Activated CD4-positive, alpha-beta memory T cell treated with anti-CD3 and anti-CD28 coated beads for 36 hours (primary cell): ENCODE measurements at regions not wholly inside any gene's neighbourhood (a gene's known extent, or its start where the extent isn't known, plus 50 kb on each side); places are given as distances from the start of the nearest gene placed in this dataset.

ENCODE experiments used
- CTCF ChIA-PET: fragments of 350-600 bp; sonication (Branson Sonifier 250); formaldehyde crosslinking; loops from one replicate; lab custom pipeline; 2021; ENCODE audit warnings: antibody characterized with exemption, inconsistent platforms; lab: Charles Lee
- POLR2A ChIA-PET: fragments of 350-600 bp; sonication (Branson Sonifier 250); formaldehyde crosslinking; loops from one replicate; lab custom pipeline; 2021; ENCODE audit warnings: antibody characterized with exemption; lab: Charles Lee
- DNase-seq: peaks from one replicate; pipeline ENCODE4 v3.0.0-alpha.2; 2020
- H3K27ac Mint-ChIP-seq: one replicate; pipeline ENCODE4 v1.8.0; 2021; ENCODE audit warnings: mixed read lengths
- H3K27me3 Mint-ChIP-seq: one replicate; pipeline ENCODE4 v1.8.0; 2021; ENCODE audit warnings: mixed read lengths
- H3K36me3 Mint-ChIP-seq: one replicate; pipeline ENCODE4 v1.8.0; 2021; ENCODE audit warnings: mixed read lengths
- H3K4me1 Mint-ChIP-seq: one replicate; pipeline ENCODE4 v1.8.0; 2021; ENCODE audit warnings: low read depth, mixed read lengths
- H3K4me3 Mint-ChIP-seq: one replicate; pipeline ENCODE4 v1.8.0; 2021; ENCODE audit warnings: mild to moderate bottlenecking, mixed read lengths
- H3K9me3 Mint-ChIP-seq: one replicate; pipeline ENCODE4 v1.8.0; 2021; ENCODE audit warnings: mixed read lengths
- intact Hi-C: fragments of 100-400 bp; cut with micrococcal nuclease; formaldehyde crosslinking; loops from one replicate; pipeline ENCODE4 v1.15.1; 2023

DNA sequence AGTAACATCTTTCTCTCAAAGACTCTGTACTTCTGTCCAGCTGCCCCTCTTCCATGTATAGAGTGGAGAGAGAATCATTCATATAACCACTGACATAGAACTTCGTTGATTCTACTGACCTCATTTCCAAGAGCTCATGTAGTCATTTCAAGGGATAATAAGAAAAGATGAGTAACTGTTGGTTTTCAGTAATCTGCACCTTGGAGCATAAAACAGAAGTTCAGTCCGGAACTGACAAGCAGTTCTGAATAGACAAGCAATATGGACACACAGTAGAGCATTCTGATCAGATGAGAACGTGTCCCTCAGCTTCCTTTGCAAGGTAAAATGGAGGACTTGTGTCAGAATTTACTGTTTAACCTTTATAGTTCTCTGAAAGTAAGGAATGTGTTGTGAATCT, 847.1 kb downstream of the REEP3 start:
- H3K27me3 Mint-ChIP-seq: no peaks in the 10 kb centered on the region
- H3K27ac Mint-ChIP-seq: no peak overlapping the region
- no peak overlapping the region for H3K4me3 Mint-ChIP-seq
- no peaks in the 10 kb centered on the region for H3K4me1 Mint-ChIP-seq
- ChIA-PET CTCF (no interaction called here), POLR2A (no interaction called here)
- intact Hi-C loops: no loop called here
- H3K36me3 Mint-ChIP-seq: no peaks in the 10 kb centered on the region
- no peaks in the 10 kb centered on the region for H3K9me3 Mint-ChIP-seq
- DNase-seq: no peak

- H3K4me1 Mint-ChIP-seq: no peaks in the 10 kb centered on the region
- ChIA-PET CTCF (no interaction called here), POLR2A (no interaction called here)
- H3K27ac Mint-ChIP-seq: no peak overlapping the region
- no peaks in the 10 kb centered on the region for H3K36me3 Mint-ChIP-seq
- H3K27me3 Mint-ChIP-seq: no peaks in the 10 kb centered on the region
- H3K4me3 Mint-ChIP-seq: no peak overlapping the region
- DNase-seq: no peak
- H3K9me3 Mint-ChIP-seq: peaks cover 3% of the 10 kb centered on the region
- intact Hi-C loops: no loop called here
Measured at GRCh38 chr10:64369885-64370773, 848.9 kb downstream of the REEP3 start.

- Mint-ChIP-seq H3K9me3 (peaks cover 3% of the 10 kb centered on the region), H3K36me3 (no peaks in the 10 kb centered on the region), H3K27me3 (no peaks in the 10 kb centered on the region), H3K4me3 (no peak overlapping the region), H3K4me1 (no peaks in the 10 kb centered on the region), H3K27ac (no peak overlapping the region)
- ChIA-PET POLR2A (no interaction called here), CTCF (no interaction called here)
- DNase-seq: no peak
- intact Hi-C loops: no loop called here
Measured at GRCh38 chr10:64374346-64374745, 853.1 kb downstream of the REEP3 start.

DNA sequence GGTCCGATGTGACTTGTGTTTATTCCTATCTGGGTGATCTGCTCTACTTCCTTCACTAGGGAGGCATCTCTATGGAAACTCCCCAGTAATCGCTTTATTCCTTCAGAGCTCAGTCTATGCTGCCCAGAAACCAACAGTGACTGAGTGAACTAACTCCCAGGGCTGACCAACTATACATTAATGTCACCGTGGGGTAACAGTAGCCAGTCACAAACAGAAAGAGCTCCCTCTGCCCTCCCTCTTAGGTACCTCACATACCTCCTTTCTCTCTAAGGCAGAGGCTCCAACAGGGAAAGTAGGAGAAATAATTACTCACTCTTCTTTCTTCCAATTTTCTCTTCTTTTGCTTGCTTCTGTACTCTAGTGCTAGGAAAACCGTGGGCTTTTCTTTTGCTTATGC, 855.0 kb downstream of the REEP3 start:
- POLR2A ChIA-PET: no interaction called here
- H3K9me3 Mint-ChIP-seq: peaks cover 3% of the 10 kb centered on the region
- no peaks in the 10 kb centered on the region for H3K27me3 Mint-ChIP-seq
- CTCF ChIA-PET: no interaction called here
- H3K36me3 Mint-ChIP-seq: no peaks in the 10 kb centered on the region
- no peak overlapping the region for H3K4me3 Mint-ChIP-seq
- H3K27ac Mint-ChIP-seq: no peak overlapping the region
- no peaks in the 10 kb centered on the region for H3K4me1 Mint-ChIP-seq
- intact Hi-C loops: no loop called here
- no peak for DNase-seq

DNA sequence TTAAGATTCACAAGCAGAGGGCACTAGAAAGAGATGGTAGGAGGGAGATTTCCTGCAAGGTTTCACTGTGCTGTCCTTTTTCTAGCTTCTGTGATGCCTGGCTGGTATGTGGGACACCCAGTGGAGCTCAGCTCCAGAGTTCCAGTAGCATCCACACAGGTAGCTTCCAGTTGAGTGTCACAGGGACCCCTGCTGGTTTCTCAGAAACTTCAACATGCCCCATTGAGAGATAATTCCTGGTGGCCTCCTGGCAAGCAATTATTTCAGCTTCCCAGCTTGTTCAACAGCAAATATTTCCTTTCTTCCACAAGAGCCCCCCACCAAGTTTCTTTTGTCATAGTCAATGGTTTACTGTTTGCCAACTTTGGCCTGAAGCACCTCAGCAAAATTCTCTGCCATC, 858.7 kb downstream of the REEP3 start:
- Mint-ChIP-seq H3K9me3 (no peaks in the 10 kb centered on the region), H3K27me3 (no peaks in the 10 kb centered on the region), H3K4me1 (no peaks in the 10 kb centered on the region), H3K4me3 (no peak overlapping the region), H3K36me3 (no peaks in the 10 kb centered on the region), H3K27ac (no peak overlapping the region)
- no peak for DNase-seq
- POLR2A ChIA-PET: no interaction called here
- intact Hi-C loops: no loop called here
- CTCF ChIA-PET: no interaction called here

- H3K27me3 Mint-ChIP-seq: no peaks in the 10 kb centered on the region
- CTCF ChIA-PET: interaction anchor here (0.6 kb wide), 1 partner anchor 880 kb away, joined by 3 read pairs; no protein-coding TSS in a partner anchor
Measured at GRCh38 chr10:64385355-64385754, 864.2 kb downstream of the REEP3 start.

DNA sequence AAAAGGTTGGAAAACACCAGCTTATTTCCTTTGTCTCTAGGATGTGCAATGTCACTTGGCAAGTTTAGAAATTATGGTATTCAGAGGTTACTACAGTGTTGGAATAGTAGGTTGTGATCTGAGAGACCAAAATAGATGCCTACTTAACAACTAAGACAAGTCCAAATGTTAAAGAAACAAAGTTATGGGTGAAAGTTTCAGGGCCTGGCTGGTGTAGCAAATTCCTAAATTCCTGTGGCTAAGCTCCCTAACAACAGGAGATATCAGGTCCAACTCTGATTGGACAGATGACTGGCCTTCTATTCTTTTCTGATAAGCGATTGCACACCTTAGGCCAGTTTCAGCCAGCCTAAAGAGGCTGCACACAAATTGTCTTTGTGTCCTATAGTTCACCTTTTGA, 873.5 kb downstream of the REEP3 start:
- CTCF ChIA-PET: no interaction called here
- intact Hi-C loops: loop anchor here (10.0 kb wide), 1 partner anchor 350 kb away; no protein-coding TSS in a partner anchor
- Mint-ChIP-seq H3K4me1 (no peaks in the 10 kb centered on the region), H3K27ac (no peak overlapping the region), H3K27me3 (no peaks in the 10 kb centered on the region), H3K9me3 (peaks cover 5% of the 10 kb centered on the region), H3K36me3 (no peaks in the 10 kb centered on the region), H3K4me3 (no peak overlapping the region)
- DNase-seq: no peak
- POLR2A ChIA-PET: no interaction called here

More at GRCh38 chr10:64385355-64385754, 864.2 kb downstream of the REEP3 start:
- Mint-ChIP-seq H3K36me3 (no peaks in the 10 kb centered on the region), H3K27ac (no peak overlapping the region), H3K9me3 (peaks cover 4% of the 10 kb centered on the region), H3K4me1 (no peaks in the 10 kb centered on the region), H3K4me3 (no peak overlapping the region)
- POLR2A ChIA-PET: no interaction called here
- intact Hi-C loops: no loop called here
- no peak for DNase-seq

- POLR2A ChIA-PET: no interaction called here
- DNase-seq: no peak
- no peaks in the 10 kb centered on the region for H3K27me3 Mint-ChIP-seq
- CTCF ChIA-PET: no interaction called here
- H3K4me1 Mint-ChIP-seq: no peaks in the 10 kb centered on the region
- H3K9me3 Mint-ChIP-seq: peaks cover 12% of the 10 kb centered on the region
- H3K4me3 Mint-ChIP-seq: no peak overlapping the region
- H3K27ac Mint-ChIP-seq: no peak overlapping the region
- no peaks in the 10 kb centered on the region for H3K36me3 Mint-ChIP-seq
- intact Hi-C loops: loop anchor here (10.0 kb wide), 1 partner anchor 351 kb away; no protein-coding TSS in a partner anchor
Measured at GRCh38 chr10:64396105-64396708, 875.0 kb downstream of the REEP3 start.

DNA sequence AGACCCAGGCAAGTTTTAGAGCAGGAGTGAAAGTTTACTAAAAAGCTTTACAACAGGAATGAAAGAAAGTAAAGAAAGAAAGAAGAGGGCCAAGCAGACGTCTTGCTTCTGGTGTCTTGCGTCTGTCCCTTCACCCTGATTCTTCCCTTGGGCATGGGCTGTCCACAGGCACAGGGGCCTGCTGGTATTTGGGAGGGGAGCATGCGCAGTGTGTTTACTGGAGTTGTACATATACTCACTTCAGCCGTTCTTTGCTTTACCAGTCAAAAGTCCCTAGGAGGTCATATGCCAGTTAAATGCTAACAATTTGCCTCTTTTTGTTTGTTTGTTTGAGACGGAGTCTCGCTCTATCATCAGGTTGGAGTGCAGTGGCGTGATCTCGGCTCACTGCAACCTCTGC, 875.9 kb downstream of the REEP3 start:
- Mint-ChIP-seq H3K27ac (no peak overlapping the region), H3K36me3 (no peaks in the 10 kb centered on the region), H3K9me3 (peaks cover 12% of the 10 kb centered on the region), H3K4me3 (no peak overlapping the region), H3K27me3 (no peaks in the 10 kb centered on the region), H3K4me1 (no peaks in the 10 kb centered on the region)
- CTCF ChIA-PET: no interaction called here
- POLR2A ChIA-PET: no interaction called here
- intact Hi-C loops: loop anchor here (10.0 kb wide), 1 partner anchor 352 kb away; no protein-coding TSS in a partner anchor
- no peak for DNase-seq

DNA sequence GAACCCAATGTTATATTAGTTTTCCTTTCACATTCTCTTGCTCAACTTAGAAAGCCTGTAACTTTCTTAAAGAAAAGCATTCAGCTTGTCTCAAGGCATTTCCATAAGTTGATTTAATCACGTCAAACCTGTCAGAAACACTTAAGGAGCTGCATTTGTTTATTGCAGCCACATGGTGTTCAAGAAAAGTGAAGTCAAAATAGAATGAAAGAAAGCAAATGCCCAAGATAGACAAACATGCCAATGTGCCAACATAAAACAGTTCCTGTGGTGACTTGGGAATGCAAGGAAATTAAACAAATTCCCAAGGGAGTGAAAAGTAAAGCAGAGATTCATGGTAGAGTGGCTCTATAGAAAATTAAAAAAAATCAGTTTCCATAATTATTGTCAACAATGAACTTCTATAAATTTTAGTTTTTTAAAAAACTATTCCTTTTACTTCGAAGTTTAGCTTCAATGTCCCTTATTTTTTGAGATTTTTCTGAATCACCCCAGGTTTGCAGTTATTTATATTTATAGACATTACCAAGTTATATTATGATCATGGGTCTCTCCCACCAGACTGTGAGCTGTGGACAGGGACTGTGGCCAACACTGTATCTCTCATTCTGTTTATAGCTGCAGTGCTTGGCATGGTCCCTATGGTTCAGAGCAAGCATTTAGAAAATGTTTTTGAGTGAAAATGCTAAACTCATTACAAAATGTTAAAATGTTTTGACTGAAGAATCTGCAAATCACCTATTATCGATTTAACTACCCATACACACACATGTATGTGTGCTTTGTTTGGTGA, 887.4 kb downstream of the REEP3 start:
- ChIA-PET POLR2A (no interaction called here), CTCF (no interaction called here)
- intact Hi-C loops: no loop called here
- no peaks in the 10 kb centered on the region for H3K9me3 Mint-ChIP-seq
- no peaks in the 10 kb centered on the region for H3K27me3 Mint-ChIP-seq
- H3K4me1 Mint-ChIP-seq: no peaks in the 10 kb centered on the region
- DNase-seq: no peak
- H3K27ac Mint-ChIP-seq: no peak overlapping the region
- H3K36me3 Mint-ChIP-seq: no peaks in the 10 kb centered on the region
- no peak overlapping the region for H3K4me3 Mint-ChIP-seq

DNA sequence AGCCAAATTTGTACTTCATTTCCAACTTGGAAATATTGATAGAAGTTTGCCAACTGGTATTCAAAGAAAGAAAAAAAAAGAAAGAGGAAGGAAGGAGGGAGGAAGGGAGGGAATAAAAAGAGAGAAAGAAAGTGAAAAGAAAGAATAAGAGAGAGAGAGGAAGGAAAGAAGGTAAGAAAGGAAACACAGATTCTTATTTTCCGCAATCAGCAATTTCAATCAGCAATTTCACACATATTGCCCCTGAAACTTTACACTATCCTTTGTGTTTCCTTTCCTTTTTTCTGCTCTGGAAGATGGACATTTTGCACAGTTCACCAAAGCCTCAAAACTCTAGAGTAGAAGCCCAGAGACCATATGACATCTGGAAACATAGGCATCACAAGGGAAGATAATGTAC, 888.1 kb downstream of the REEP3 start:
- no peaks in the 10 kb centered on the region for H3K36me3 Mint-ChIP-seq
- POLR2A ChIA-PET: no interaction called here
- no peak overlapping the region for H3K4me3 Mint-ChIP-seq
- no peaks in the 10 kb centered on the region for H3K4me1 Mint-ChIP-seq
- no peak overlapping the region for H3K27ac Mint-ChIP-seq
- H3K9me3 Mint-ChIP-seq: no peaks in the 10 kb centered on the region
- CTCF ChIA-PET: no interaction called here
- no peaks in the 10 kb centered on the region for H3K27me3 Mint-ChIP-seq
- DNase-seq: no peak
- intact Hi-C loops: no loop called here

GRCh38 chr10:64416011-64416410, 894.8 kb downstream of the REEP3 start:
- H3K9me3 Mint-ChIP-seq: no peaks in the 10 kb centered on the region

More at GRCh38 chr10:64416011-64416410, 894.8 kb downstream of the REEP3 start:
- DNase-seq: no peak
- Mint-ChIP-seq H3K27ac (no peak overlapping the region), H3K4me3 (no peak overlapping the region), H3K4me1 (no peaks in the 10 kb centered on the region), H3K36me3 (no peaks in the 10 kb centered on the region), H3K27me3 (no peaks in the 10 kb centered on the region)
- intact Hi-C loops: no loop called here
- ChIA-PET CTCF (no interaction called here), POLR2A (no interaction called here)
